GM12864 (cell line): ENCODE measurements at regions not wholly inside any gene's neighbourhood (a gene's known extent, or its start where the extent isn't known, plus 50 kb on each side); places are given as distances from the start of the nearest gene placed in this dataset.
A peak's percentile ranks its signal among the peaks of the same experiment; 100 is the strongest.

ENCODE experiments used
- DNase-seq: peaks from one replicate; pipeline ENCODE4 v3.0.0-alpha.2; 2011; ENCODE audit warnings: low read depth
- H3K4me3 ChIP-seq: 2 replicates; pipeline ENCODE4 v1.5.1; 2011; ENCODE audit warnings: mild to moderate bottlenecking, low read depth, low read length, control low read depth
- TF ChIP-seq, protein P1 (sequence below): IDR thresholded peaks from 2 replicates; pipeline ENCODE4 v1.5.1; 2011; ENCODE audit warnings: low read depth, mild to moderate bottlenecking, moderate library complexity, low read length, control low read depth, inconsistent platforms; ENCODE audit errors: missing control alignments

DNA sequence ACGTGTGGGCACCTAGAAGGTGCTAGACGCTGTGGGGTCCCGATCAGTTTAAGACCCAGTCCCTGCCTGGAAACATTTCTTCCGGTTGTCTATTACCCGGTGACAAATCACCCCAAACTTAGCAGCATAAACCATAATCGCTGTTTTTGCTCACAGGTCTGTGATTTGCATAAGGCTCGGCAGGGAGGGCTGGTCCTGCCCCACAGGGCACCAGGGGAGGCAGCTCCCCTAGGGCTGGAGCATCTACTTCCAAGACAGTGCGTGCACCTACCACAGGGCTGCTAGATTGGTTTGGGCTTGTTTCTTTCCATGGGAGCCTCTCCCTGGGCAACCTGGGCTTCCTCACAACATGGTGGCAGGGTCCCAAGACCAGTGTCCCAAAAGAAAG is 214.5 kb upstream of the CIBAR2 start:
- TF ChIP-seq, protein P1, sequence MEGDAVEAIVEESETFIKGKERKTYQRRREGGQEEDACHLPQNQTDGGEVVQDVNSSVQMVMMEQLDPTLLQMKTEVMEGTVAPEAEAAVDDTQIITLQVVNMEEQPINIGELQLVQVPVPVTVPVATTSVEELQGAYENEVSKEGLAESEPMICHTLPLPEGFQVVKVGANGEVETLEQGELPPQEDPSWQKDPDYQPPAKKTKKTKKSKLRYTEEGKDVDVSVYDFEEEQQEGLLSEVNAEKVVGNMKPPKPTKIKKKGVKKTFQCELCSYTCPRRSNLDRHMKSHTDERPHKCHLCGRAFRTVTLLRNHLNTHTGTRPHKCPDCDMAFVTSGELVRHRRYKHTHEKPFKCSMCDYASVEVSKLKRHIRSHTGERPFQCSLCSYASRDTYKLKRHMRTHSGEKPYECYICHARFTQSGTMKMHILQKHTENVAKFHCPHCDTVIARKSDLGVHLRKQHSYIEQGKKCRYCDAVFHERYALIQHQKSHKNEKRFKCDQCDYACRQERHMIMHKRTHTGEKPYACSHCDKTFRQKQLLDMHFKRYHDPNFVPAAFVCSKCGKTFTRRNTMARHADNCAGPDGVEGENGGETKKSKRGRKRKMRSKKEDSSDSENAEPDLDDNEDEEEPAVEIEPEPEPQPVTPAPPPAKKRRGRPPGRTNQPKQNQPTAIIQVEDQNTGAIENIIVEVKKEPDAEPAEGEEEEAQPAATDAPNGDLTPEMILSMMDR: no peak
- H3K4me3 ChIP-seq: no peak overlapping the region
- no peak for DNase-seq

DNA sequence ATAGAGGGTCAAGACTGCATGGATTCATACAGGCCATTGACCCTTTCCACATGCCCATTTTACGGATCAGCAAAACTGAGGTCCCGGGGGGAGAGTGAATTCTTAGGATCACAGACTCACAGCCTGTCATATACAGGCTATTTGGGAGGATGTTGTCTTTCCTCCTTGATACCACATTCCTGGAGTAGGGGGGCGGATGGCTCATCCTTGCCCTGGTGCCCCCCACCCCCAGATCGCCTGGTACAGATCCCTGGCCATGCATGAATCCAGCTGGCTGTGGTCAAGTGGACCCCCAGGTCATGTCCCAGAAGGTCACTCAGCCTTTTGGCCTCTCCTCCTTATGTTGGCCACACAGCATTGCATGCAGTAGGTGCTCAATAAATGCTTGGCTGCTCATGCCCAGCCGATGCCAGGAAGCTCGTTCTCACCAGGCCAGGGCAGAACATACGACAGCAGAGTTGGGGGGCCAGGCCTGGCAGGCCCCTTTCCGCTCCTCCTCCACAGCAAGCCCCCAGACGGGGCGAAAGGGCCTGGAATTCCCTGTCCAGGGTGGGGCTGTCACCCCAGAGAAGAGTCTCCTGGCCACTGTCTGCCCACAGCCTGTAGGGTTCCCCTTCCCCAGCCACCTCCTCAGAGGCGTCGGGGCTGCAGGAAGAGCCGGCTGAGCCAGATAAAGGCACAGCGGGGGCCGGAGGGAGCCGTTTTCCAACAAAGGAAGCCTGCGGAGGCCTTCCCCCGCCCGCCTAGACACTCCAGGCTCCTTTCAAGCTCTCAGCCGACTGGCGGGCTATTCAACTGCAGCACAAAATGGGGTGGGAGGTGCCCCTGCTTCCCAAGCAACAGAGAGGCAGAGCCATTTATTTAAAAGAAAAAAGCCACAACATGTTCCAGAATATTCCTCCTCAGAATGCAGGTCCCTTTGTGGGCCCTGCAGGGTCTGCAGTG is 215.7 kb upstream of the CIBAR2 start:
- DNase-seq: no peak
- TF ChIP-seq, protein P1: no peak

DNA sequence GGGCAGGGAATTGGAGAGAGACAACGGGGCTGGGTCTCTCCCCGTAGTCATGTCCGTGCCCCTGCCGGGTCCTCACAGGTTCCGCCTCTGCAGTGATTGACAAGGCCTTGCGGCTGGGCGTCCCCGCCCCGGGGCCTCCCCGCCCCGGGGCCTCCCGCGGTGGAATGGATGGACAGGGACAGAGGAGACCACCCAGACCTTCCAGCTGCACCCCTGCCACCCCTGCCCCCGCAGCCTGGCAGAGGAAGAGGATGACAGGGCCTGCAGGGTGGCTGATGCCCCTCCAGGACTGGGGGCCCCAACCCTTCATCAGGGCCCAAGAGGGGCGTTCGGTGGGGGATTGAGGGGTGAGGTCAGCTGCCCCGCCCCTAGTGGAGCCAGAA is 216.4 kb upstream of the CIBAR2 start:
- TF ChIP-seq, protein P1: no peak
- no peak overlapping the region for H3K4me3 ChIP-seq
- no peak for DNase-seq

More for the DNA sequence above, 215.7 kb upstream of the CIBAR2 start:
- H3K4me3 ChIP-seq: no peak overlapping the region

DNA sequence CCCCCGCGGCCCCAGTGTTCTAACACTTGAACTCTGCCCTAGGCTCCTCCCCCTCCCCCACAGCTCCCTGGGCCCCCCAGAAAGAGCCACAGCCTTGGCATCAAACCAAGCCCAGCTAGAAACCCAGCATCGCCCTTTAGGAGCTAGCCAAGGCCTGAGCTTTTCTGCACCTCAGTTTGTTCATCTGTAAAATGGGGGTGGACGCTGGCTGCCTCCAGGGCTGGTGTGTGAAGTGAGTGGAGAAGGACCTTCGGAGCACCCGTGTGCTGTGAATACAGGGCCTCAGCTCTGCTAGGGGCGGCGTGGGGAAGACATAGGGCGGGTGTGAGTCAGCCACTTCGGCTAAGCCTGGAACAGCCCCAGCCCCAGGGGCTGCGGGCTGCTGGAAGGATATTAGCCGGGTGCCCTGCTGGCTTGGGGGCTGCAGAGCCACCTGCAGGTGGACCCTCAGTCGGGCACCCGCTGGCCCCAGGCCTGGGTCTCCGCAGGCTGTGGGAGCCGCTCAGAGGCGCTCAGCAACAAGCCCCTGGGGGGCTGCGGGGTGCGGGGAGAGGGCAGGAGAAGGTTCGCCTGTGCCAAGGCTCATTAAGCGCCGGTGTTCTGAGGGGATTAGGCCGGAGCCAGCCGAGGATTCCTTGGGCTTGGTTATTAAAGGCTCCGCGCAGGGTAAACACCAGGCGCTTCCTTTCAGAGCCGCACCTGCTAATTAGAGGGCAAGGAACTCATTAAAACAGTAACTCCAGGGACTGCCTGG is 217.0 kb upstream of the CIBAR2 start:
- H3K4me3 ChIP-seq: no peak overlapping the region
- TF ChIP-seq, protein P1: no peak
- DNase-seq: no peak

DNA sequence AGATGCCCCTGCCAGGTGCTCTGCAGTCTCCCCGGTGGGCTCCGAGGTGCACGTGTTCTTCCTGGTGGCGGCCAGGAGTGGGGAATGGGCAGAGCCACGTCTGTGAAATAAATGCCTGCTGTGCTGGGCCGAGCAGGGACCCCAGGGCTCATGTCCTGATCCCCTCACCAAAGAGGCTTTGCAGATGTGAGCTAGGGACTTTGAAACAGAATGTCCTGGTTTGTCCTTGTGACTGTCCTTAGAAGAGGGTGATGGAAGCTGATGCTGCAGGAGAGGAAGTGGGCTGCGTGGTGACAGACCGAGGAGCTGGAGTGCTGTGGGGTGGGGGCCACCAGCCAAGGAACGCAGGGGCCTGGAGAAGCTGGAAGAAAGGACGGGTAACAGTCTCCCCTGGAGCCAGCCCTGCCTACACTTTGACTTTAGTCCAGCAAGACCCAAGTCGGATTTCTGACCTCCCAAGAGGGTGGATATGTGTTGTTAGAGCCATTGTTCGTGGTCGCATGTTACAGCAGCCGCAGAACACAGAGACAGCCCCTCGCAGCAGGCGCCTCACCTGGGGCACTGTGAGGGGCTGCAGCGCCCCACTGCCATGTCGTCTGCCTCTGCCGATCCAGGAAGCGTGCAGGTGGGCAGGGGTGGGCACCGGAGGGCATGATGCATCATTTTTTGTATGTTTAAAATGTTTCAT is 217.9 kb upstream of the CIBAR2 start:
- TF ChIP-seq, protein P1: no peak

DNA sequence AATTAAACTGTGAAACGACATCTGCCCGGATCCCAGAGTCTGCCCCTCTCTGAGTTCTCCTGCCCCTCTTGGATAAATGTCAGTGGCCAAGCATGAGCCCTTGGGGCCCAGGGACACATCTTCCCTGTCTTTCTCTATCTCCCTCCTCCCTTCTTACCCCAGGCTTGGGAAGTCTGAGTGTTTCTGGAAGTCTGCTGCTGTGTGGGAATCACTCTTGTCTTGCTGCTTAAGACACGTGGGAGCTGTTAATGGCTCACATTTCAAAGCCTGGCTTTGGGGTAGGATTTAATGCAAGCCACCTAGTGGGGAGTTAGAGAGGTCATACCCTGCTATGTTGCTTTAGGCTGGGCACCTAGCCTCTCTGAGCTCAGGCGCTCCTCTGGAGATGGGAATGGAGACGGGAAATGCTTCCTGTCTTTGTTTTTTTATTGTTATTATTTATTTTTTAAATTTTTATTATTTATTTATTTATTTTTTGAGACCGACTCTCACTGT is 218.5 kb upstream of the CIBAR2 start:
- no peak overlapping the region for H3K4me3 ChIP-seq
- TF ChIP-seq, protein P1: peak; percentile 53
- DNase-seq: no peak

More for the DNA sequence above, 217.9 kb upstream of the CIBAR2 start:
- DNase-seq: no peak
- H3K4me3 ChIP-seq: no peak overlapping the region
